GM18951 (cell line): ENCODE measurements at regions not wholly inside any gene's neighbourhood (a gene's known extent, or its start where the extent isn't known, plus 50 kb on each side); places are given as distances from the start of the nearest gene placed in this dataset.
"Not testable (repeated sequence)": the region's sequence is repeated elsewhere in the genome, so short reads cannot be mapped to it uniquely, and the experiment has no call there.

Source experiments
- POLR2A ChIP-seq: IDR thresholded peaks from 4 replicates; pipeline ENCODE4 v1.6.1; 2011; ENCODE audit warnings: mild to moderate bottlenecking; ENCODE audit not compliant: insufficient read length, insufficient read depth; ENCODE audit errors: extremely low read depth
- in situ Hi-C: fragments of 300-500 bp; cut with MboI; formaldehyde crosslinking; loops from one replicate; pipeline ENCODE4 v1.12.0; 2022; ENCODE audit warnings: low sequenced_read_pairs, mixed read lengths, inconsistent platforms; ENCODE audit not compliant: unreplicated experiment

- in situ Hi-C loops: no loop called here
- TF ChIP-seq POLR2A: no peak
Measured at GRCh38 chr1:147413110-147413605, 128.1 kb upstream of the BCL9 start.

DNA sequence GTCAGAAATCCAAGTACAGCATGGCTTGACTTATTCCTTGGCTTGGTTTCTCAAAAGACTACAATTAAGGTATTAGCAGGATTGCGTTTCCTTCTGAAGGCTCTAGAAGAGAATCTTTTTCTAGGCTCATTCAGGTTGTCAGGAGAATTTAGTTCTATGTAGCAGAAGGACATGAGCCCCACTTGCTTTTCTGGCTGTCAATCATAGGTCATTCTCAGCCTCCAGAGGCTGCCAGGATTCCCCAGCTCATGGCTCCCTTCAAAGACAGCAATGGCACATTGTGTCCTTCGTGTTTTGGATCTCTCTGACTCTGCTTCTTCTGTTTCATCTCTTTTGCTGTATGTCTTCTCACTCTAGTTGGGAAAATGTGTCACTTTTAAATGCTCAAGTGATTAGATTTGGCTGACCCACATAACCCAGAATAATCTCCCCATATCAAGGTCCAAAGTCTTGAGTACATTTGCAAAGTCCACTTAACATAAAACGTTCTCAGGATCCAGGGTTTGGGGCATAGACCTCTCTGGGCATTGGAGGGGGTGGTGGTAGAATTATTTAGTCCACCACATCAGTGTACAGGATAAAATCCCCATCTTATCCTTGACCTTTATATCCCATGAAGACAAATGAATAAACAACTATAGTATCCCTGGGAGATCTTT lies 126.7 kb upstream of the BCL9 start:
- TF ChIP-seq POLR2A: no peak
- in situ Hi-C loops: no loop called here

GRCh38 chr1:147417024-147417423 lies 124.3 kb upstream of the BCL9 start:
- in situ Hi-C loops: no loop called here
- no peak for TF ChIP-seq POLR2A

DNA sequence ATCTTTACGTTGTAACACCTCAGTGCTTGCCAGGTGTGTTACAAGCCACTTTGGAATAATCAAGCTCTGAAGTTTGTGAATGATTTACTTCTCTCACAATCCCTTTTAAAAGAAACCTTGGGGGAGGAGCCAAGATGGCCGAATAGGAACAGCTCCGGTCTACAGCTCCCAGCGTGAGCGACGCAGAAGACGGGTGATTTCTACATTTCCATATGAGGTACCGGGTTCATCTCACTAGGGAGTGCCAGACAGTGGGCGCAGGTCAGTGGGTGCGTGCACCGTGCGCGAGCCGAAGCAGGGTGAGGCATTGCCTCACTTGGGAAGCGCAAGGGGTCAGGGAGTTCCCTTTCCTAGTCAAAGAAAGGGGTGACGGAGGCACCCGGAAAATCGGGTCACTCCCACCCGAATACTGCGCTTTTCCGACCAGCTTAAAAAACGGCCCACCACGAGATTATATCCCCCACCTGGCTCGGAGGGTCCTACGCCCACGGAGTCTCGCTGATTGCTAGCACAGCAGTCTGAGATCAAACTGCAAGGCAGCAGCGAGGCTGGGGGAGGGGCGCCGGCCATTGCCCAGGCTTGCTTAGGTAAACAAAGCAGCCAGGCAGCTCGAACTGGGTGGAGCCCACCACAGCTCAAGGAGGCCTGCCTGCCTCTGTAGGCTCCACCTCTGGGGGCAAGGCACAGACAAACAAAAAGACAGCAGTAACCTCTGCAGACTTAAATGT lies 118.0 kb upstream of the BCL9 start:
- in situ Hi-C loops: not testable (repeated sequence)

GRCh38 chr1:147434921-147435320 lies 106.4 kb upstream of the BCL9 start:
- TF ChIP-seq POLR2A: no peak
- in situ Hi-C loops: no loop called here

DNA sequence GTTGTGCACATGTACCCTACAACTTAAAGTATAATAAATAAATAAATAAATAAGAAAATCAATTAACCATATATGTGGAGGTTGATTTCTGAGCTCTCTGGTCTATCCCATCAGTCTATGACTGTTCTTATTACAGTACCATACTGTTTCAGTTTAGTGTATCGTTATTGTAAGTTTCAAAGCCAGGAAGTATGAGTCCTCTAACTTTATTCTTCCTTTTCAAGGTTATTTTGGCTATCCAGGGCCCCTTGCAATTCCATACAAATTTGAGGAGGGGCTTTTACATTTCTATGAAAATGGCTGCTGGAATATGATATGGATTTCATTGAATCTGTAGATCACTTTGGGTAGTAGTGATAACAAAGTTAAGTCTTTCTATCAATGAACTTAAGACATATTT lies 96.9 kb upstream of the BCL9 start:
- in situ Hi-C loops: no loop called here
- no peak for TF ChIP-seq POLR2A

GRCh38 chr1:147451628-147452027 lies 89.7 kb upstream of the BCL9 start:
- in situ Hi-C loops: no loop called here
- no peak for TF ChIP-seq POLR2A

- TF ChIP-seq POLR2A: no peak
- in situ Hi-C loops: no loop called here
Measured at GRCh38 chr1:147452809-147453208, 88.5 kb upstream of the BCL9 start.

DNA sequence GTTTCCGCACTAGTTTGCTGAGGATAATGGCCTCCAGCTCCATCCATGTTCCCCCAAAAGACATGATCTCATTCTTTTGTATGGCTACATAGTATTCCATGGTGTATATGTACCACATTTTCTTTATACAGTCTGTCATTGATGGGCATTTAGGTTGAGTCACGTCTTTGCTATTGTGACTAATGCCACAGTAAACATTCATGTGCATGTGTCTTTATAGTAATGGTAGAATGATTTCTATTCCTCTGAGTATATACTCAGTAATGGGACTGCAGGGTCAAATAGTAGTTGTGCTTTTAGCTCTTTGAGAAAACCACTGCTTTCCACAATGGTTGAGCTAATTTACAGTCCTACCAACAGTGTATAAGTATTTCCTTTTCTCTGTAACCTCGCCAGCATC lies 78.3 kb upstream of the BCL9 start:
- in situ Hi-C loops: no loop called here

DNA sequence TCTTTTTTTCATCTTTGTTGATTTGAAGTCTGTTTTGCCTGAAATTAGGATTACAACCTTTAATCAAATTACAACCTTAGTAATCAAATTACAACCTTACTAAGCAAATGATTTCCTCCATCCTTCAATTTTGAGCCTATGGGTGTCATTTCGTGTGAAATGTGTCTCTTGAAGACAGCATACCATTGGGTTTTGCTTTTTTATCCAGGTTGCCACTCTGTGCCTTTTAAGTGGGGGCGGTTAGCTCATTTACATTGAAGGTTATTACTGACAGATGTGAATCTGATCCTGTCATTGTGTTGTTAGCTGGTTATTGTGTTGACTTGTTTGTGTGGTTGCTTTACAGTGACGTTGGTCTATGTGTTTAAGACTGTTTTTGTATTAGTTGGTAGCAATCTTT lies 74.8 kb upstream of the BCL9 start:
- in situ Hi-C loops: no loop called here
- no peak for TF ChIP-seq POLR2A

More for the DNA sequence above, 78.3 kb upstream of the BCL9 start:
- TF ChIP-seq POLR2A: no peak

GRCh38 chr1:147470079-147470478 lies 71.2 kb upstream of the BCL9 start:
- in situ Hi-C loops: no loop called here
- TF ChIP-seq POLR2A: no peak

GRCh38 chr1:147472489-147472888 lies 68.8 kb upstream of the BCL9 start:
- in situ Hi-C loops: no loop called here

GRCh38 chr1:147472966-147473732 lies 68.2 kb upstream of the BCL9 start:
- in situ Hi-C loops: no loop called here
- no peak for TF ChIP-seq POLR2A

More at GRCh38 chr1:147472489-147472888, 68.8 kb upstream of the BCL9 start:
- no peak for TF ChIP-seq POLR2A

GRCh38 chr1:147473733-147474049 lies 67.6 kb upstream of the BCL9 start:
- TF ChIP-seq POLR2A: no peak
- in situ Hi-C loops: no loop called here

- TF ChIP-seq POLR2A: no peak
- in situ Hi-C loops: loop anchor here (25.0 kb wide), 1 partner anchor 412 kb away; no protein-coding TSS in a partner anchor
Measured at GRCh38 chr1:147475488-147475887, 65.8 kb upstream of the BCL9 start.
